Activated CD4-positive, alpha-beta T cell treated with anti-CD3 and anti-CD28 coated beads, Interleukin-2, amount 50 U/mL, for 1 hour (primary cell): ENCODE measurements at regions not wholly inside any gene's neighbourhood (a gene's known extent, or its start where the extent isn't known, plus 50 kb on each side); places are given as distances from the start of the nearest gene placed in this dataset.

Source experiments
- DNase-seq: peaks from one replicate; pipeline ENCODE4 v3.0.0-alpha.2; 2020

DNA sequence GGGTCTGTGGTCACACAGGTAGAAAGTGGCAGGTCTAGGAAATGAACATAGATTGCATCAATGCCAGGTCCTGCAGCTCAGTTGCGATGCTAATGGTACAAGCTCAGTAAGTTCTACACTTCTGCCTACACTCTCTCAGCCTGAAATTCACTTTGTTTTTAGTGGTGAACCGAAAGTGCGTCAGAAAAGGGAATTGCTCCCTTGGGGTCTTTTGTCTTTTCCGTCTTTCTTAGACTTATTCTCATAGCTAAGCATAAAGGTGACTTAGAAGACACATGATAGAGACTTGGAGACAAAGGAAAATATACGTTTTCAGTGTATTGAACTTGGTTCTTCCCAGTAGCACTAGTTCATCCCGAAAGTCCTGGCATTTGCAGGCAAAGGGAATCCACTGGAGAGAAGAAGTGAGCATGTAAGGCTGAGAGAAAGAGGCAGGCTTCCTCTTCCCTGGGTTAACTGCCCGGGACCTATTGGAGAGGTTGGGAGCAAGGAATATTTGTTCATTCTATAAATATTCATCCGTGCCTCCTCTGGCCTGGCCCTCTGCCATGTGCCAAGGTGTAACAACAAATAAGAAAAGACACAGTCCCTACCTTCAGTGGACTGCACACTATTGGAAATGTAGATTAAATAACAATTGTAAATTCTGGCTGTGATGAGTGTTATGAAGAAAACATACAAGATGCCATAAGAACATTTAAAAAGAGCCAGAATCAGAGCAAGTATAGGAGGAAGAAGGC lies 785.8 kb downstream of the MED13L start:
- no peak for DNase-seq

DNA sequence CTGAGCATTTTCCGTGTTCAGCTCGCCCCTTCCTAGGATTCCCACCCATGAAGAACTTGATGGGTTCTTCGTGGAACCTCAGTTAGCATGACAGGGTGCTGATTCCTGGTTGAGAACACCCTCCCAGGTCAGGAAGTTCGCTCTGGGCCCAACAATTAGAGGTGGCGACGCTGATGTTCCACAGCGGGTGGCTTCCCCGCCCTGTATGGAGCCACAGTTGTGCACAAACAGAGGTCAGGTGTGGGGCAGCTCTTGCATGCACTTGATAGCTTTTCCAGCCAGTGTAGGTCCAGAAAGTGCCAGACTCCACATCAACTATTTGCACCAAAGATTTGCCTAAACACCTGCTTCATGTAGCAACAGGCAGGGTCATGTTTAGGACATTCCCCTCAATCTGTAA lies 788.2 kb downstream of the MED13L start:
- DNase-seq, result no peak

DNA sequence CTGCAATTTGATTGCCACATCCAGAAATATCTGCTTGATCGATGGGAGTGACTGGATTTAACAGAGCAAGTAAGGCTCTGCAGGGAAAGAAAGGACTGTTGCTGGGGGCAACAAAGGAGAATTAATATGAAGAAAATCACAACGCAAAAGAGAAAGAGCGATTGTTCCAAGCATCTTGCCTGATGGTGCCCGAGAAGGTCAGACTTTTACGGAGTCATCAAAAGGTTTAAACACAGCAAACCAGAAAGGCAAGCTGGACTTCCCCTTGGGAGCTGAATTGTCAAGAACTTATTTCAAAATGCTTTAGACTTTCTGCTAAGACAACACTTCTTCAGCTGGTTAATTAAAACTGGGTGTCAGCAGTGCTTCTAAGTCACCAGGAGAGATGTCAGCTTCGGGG lies 791.5 kb downstream of the MED13L start:
- DNase-seq, result no peak

DNA sequence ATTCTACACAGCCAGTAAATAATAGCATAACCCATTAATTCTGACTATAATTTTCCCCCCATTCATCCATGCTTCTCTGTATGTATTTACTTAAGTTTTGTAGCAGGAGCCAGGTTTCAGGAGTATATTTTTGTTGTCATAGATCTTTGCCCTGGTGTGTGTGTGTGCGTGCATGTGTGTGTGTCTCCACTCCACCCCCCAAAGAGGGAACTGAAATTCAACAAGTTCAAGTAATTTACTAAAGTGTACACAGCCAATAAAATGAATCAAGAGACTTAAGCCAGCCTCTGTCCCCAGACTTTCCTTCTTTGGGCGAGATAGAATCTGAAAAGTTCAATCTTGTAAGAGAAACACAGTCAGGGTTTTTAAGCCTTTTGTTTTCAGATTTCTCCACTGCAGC lies 792.0 kb downstream of the MED13L start:
- no peak for DNase-seq

DNA sequence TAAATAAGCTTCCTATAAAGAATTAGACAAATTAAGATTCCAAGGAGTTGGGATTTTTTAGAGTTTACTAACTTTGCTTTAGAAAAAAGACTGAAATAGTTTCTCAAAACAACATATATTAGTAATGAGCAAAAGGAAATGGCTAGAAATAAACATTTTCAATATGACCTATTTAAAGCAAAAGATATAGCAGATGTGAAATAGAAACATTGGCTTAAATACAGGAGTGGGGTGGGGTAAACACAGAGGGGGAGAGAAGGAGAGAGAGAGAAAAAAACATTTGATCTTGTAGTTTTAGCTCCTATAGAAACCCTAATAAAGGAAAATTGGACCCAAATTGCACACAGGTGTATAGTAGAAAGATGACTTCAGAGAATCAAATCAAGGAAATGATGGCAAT lies 794.5 kb downstream of the MED13L start:
- DNase-seq, result no peak

DNA sequence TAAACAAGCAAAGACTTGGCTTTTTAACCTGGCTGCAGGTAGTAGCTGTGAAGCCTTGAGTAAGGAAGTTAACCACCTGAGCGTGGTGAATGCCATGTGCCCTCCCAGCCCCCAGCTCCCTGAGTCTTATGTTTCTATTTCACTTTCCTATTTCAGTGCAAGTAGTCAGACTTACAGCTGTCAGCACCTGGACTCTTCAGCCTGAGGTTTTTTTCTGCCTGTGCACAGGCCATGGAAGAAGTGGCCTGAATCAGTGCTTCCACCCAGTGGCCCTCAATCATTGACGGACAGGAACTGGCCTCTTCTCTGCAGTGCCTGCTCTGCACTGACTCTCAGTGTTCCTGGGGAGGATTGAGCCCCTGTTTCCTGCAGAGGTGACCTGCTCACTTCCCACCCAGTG lies 796.4 kb downstream of the MED13L start:
- no peak for DNase-seq

DNA sequence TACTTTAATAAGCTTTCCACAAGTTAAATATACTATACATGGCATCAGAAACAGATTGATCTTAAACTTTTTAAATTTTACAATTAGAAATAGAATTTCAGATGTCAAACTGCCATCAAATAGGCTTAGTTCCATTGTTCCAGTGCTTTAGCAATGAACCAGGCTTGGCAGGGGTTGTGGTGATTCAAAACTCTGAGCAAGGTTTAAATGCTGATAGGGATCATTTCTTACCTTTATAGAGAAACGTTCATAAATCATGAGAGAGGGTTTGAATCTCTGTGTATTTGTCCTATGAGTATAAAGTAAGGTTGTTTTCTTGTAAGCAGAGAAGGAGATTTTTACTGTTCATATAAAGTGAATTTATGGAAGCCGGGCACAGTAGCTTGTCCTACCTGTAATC lies 794.5 kb upstream of the TBX3 start:
- DNase-seq, result no peak

DNA sequence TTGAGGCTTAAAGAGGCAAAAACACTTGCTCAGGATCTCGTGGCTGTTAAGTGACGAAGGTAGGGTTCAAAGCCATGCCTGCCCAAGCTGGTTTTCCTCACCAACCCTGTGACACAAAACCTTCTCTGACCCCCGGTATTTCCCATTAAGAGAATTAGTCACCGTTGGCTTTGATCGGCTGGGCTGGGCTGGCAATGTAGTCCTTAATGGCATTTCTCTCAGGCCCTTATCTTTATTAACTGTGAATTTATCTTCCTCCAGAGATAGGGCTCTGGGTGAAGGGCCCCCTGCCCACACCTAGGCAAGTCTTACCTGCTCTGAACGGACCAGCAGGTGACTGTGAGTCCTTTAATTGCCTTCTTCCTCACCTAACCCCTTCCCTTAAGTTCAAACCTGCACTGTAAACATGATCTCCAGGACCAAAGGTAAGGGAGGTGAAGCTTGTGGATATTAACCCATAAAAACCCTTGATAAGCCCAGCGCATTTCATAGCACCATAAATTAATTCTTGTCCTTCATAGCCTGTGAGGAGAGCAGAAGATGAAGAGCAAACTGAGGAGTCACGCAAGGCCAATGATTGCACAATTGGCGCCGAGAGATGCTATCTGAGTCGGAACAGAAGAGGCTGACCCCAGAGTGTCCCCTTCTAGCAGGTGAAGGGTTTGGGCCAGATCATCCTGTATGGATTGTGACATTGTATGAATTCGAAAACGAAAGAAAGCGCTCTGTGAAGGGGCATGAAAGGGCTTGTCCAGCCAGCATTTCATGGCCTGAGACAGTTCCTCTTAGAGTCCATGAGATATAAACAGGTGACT lies 790.8 kb upstream of the TBX3 start:
- DNase-seq, result no peak

DNA sequence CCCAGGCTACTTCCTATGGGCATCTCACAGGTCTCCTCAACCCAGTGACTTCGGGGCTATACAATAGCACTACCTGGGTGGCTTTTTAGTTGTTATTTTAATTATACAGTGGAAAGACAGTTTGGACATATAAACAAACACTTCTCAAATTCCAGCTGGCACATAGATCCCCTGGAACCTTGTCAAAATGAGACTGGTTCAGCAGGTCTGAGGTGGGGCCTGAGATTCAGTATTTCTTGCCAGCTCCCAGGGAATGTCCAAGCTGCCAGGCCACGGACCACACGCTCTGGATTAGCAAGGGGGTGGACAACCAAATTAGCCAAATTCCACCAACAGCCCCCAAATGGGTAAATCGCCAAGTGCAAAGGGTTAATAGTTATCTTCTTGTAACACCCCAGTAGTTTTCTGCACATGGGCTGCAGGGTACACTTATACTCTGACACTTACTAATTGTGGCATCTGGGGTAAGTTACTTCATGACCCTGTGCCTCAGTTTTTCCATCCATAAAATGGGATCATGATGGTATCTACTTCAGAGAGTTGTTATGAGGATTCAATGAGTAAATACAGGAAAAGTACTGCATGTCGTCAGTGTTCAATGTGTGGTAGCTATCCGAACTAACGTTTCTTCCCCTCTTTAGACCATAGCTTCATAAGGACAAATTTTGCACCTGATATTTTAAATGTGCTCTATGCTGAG lies 789.4 kb upstream of the TBX3 start:
- no peak for DNase-seq

DNA sequence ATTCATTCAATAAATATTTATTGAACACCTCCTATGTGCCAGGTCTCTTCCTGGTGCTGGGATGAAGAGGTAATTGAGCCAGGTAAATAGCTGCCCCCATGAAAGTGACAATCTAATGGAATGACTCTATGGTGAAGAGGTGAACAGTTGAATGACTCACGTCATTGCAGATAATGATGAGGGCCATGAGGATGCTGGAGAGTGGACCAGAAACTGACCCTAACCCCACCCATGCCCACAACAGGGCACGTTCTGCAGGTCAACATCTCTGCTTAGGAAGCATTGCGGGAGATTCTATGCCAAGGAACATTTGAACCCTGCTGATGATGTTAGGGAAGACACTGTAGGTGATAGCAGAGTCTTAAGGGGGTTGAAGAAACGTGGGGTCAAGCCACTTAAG lies 788.9 kb upstream of the TBX3 start:
- DNase-seq, result no peak

DNA sequence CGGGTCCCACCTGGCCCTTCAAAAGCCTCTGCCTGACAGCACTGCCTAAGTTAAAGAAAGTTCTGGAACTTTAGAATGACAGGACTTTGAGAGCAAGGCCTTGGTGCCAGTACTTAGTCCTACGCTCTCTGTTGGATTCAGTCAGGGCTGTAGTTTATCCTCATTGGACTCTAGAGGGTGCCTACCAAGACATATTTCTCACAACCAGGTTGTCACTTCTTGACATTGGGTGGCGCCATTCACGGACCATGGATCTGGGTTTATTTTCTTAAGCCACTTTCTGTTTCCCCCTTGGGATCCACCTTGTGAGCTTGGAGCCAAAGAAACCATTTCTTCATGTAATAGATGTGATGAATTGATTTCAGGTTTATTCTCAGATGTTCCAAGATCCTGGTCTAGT lies 787.0 kb upstream of the TBX3 start:
- DNase-seq, result no peak

DNA sequence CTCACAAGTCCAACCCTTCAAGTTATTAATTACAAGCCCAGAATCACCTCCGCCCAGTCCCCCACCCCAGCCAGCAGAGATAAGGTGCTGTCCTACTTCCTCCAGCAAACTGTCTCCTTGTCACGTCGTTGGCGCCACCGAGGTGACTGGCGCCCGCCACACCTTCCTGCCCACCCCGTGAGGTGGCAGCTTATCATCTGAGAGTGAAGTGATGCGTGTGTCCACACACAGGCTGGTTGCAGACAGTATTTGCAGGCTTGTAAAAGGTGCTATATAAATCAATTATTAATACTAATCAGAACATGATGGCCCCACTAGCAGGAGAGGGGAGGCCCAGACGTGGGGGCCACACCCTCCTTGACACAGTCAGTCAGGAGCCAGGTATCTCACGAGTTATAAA lies 786.6 kb upstream of the TBX3 start:
- no peak for DNase-seq

DNA sequence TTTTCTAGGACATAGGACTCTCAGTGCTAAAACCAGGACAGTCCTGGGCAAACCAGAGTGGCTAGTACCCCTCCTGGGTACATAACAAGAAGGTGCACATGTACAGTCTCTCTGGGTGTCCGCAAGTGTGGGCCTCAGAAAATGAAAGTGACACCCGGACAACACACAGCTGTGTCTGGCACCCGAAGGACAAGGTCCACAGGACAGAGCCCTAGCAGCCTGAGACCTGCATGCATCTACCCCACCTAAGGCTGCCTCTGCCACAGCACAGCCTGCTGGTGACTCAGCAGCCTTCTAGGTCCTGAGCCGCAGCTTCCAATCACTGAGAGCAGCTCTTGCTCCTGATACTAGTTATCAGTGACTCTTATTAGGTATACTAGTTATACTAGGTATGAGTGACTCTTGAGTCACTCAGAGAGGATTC lies 784.1 kb upstream of the TBX3 start:
- no peak for DNase-seq

DNA sequence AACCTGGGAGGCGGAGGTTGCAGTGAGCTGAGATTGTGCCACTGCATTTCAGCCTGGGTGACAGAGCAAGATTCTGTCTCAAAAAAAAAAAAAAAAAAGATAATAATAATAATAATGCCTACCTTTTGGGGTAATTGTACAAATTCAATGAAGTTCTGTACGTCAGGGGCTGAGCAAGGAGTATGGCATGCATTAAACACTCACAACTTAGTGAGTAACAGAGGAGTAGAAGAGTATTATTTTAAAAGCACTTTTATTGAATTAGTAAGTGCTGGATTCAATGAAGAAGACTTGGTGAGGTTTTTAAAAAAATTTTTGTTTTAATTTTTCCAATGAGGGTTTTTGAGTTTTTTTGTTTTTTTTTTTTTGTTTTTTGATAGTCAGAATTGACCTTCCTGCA lies 783.6 kb upstream of the TBX3 start:
- DNase-seq, result no peak

DNA sequence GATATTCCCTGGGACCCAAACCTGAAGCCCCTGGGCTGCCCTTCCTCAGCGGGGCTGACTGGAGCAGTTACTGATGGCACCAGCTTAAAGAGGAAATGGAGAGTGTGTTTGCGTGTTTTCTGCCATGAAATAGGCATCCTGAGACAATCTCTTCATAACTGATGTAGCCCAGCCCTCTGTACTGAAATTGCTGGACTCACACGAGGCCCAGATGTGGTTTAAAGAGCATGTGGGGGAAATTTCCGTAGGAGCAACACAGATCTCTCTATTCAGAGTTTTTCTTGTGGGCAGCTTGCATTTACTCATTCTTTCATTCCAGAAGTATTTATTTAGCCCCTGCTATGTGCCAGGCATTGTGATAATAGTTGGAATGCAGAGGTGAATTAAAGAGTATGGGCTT lies 782.1 kb upstream of the TBX3 start:
- DNase-seq, result no peak

DNA sequence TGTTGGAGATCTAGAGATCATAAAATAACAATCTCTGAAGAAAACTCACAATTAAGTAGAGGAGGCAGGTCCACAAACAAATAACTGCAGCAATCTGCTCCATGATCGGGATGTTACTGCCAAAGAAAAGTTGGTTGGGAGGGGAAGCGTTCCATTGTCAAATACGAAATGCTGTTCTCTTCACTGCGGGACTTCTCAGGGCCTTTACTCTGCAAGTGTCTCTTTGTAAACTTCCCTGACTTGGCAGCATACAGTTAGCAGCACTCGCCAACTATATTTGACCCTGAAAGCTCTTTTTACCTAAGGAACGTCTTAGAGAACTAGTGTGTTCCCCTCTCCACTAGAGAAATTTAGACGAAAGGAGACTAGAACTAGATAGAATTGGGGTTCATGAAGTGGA lies 780.7 kb upstream of the TBX3 start:
- DNase-seq, result no peak

DNA sequence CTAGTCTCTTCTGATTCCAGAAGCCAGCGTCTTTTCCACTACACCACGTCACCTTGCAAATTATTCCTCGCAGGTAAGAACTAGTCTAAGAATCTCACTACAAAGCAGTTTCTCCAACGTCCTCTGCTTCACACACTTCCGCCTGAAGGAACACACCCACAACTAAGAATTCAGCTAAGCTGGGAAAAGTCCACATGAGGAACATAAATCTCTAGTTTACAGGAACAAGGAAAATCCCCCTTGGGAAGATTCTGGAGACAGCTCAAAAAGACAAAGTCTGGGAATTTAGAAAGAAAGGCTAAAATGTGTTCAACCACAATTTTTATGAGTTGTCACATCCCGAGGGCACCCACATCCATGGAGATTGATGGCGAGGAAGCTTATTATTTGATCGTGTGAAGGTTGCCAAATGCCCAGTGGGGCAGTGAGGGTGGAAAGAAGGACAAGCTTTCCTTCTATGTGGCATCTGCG lies 780.2 kb upstream of the TBX3 start:
- DNase-seq, result no peak

DNA sequence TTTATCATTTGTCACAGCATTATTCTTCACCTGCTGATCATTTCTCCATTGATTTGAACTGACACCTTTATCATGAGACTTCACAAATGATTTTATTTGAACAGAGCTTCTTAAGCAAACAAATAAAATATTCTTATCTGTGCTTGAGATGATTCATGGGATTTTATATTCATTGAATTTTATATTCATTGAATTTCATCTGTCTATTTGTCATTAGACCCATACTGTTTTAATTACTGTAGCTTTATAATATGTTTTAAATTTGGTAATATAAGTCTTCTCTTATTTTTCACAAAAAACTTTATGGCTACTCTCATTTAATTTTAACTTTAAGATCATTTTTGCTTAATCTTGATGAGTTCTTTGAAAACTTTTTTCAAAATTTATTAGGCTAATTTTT lies 777.4 kb upstream of the TBX3 start:
- no peak for DNase-seq

DNA sequence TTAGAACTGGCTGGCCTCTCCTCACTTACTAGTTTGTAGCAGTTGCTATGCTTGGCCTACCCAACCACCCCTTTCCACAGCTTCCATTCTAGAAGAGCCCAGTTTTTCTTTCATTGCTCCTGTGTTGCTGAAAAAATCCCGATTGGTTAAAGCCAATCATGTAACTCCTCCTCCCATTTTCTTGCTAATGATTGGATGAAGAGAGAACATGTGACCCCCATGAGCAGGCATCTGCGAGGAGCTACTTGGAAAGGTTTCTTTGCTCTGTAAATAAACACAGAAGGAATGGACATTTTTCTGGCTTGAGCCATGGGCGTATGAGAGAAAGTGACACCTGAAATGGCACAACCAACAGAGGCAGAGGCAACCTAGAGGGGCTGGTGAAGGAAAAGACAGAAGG lies 773.8 kb upstream of the TBX3 start:
- no peak for DNase-seq

DNA sequence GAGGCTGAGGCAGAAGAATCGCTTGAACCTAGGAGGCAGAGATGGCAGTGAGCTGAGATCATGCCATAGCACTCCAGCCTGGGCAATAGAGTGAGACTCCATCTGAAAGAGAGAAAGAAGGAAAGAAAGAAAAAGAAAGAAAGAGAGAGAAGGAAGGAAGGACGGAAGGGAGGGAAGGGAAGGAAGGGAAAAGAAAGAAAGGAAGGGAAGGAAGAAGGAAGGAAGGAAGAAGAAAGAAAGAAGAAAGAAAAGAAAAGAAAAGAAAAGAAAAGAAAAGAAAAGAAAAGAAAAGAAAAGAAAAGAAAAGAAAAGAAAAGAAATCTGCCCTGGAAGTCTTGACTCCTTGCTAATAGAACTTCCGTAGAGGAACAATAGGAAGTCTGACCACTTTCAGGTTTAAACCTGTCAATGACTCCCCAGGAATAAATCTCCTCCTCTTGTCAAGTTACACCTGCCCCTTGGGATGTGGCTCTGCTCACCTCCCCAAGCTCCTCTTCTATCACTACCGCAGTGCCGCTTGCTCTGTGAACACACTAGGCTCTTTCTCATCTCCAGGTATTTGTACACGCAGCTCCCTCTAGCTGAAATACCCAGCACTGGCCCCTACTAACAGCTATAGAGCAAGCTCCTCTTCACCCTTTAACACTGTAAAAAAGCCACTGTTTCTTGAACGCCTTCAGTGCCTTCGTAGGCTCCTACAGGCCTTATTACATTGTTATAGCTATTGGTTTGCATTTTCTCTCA lies 773.1 kb upstream of the TBX3 start:
- no peak for DNase-seq

DNA sequence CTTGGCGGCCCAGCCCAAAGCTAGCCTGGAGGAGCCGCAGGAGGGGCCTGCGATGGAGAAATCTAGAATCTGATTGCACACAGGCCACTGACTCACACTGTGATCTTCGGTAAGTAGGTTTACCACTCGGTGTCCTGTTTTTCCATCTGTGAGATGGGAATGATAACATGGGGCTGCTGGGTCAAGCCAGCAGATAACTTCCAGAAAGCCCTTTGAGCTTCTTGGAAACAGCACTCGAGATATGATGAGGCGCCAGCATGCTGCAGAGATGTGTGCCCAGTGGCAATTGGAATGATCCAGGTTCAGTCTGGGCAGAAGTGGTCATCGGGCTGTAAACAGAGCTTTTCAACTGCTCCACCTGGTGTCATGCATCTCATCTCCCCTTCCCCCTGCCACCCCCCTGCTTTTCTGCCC lies 771.3 kb upstream of the TBX3 start:
- no peak for DNase-seq

DNA sequence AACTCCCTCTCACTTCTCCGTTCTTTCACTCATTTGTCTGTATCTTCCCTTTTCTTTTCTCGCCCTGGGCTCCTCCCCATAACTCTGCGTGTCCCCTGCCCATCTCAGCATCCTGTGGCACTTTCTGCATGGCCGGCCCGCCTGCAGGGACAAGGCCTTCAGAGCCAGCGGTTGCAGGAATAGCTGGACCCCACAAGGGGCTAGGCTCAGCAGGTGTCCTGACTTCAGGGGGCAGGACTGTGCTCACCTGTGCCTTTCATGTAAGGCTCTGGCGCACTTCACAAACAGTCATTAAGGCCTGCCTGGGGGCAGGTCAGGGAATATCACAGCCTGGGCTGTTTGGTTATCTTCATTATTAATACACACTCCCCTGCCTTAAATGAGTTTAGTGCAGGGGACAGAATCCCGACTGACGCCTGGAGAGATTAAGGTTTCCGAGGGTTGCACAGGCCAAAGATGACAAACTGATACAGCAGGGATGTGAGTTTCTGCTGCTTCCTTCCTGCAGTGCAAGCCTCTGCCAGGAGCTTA lies 768.8 kb upstream of the TBX3 start:
- DNase-seq, result no peak
